Uterus (tissue), 2 donors: ENCODE measurements at regions not wholly inside any gene's neighbourhood (a gene's known extent, or its start where the extent isn't known, plus 50 kb on each side); places are given as distances from the start of the nearest gene placed in this dataset.

Source experiments
- POLR2A ChIP-seq, 2 donors: fragments of 450-650 bp; IDR thresholded peaks; one replicate each; pipeline ENCODE4 v1.6.1; 2016; ENCODE audit warnings: antibody characterized with exemption in 2 of 2, mild to moderate bottlenecking in 1 of 2, moderate library complexity in 1 of 2
- TF ChIP-seq, protein P1 (sequence below), 4 experiments: fragments of 200-600 bp in 2 of 4; fragments of 450-650 bp in 2 of 4; sonication (generic) in 2 of 4; IDR thresholded peaks; one replicate each; pipeline ENCODE4 v1.5.1; 2016 to 2019; ENCODE audit warnings: antibody characterized with exemption in 4 of 4, mild to moderate bottlenecking in 2 of 4, moderate library complexity in 1 of 4

DNA sequence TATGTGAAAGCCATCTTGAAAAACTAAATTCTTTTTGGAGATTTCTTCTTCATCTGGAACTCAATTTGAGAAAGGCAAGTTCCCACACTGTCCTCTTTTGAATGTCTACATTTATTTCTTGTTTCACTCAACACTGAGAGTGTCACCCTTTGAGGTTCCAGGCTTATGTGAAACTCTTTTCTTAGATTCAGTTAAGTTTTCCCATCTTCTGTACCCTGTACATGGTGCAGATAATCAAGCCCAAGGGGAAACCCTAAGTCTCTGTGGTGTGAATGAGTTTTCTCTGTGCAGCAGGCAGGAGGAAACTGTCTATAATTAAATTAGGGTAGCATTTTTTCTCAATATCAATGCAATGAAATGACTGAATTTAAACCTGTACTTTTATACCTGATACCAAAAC lies 72.3 kb upstream of the PRLR start:
- TF ChIP-seq, protein P1, sequence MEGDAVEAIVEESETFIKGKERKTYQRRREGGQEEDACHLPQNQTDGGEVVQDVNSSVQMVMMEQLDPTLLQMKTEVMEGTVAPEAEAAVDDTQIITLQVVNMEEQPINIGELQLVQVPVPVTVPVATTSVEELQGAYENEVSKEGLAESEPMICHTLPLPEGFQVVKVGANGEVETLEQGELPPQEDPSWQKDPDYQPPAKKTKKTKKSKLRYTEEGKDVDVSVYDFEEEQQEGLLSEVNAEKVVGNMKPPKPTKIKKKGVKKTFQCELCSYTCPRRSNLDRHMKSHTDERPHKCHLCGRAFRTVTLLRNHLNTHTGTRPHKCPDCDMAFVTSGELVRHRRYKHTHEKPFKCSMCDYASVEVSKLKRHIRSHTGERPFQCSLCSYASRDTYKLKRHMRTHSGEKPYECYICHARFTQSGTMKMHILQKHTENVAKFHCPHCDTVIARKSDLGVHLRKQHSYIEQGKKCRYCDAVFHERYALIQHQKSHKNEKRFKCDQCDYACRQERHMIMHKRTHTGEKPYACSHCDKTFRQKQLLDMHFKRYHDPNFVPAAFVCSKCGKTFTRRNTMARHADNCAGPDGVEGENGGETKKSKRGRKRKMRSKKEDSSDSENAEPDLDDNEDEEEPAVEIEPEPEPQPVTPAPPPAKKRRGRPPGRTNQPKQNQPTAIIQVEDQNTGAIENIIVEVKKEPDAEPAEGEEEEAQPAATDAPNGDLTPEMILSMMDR (IDR thresholded peaks at IDR 0.05) = no peak
- TF ChIP-seq POLR2A (IDR thresholded peaks at IDR 0.05) = no peak
